Stimulated activated CD8-positive, alpha-beta memory T cell treated with anti-CD3 and anti-CD28 coated beads, Interleukin-4, amount 100 ng/mL, for 24 hours (primary cell): ENCODE measurements at regions not wholly inside any gene's neighbourhood (a gene's known extent, or its start where the extent isn't known, plus 50 kb on each side); places are given as distances from the start of the nearest gene placed in this dataset.
"Not testable (repeated sequence)": the region's sequence is repeated elsewhere in the genome, so short reads cannot be mapped to it uniquely, and the experiment has no call there.

Experiments
- DNase-seq: peaks from one replicate; pipeline ENCODE4 v3.0.0-alpha.2; 2020; ENCODE audit warnings: low read depth

DNA sequence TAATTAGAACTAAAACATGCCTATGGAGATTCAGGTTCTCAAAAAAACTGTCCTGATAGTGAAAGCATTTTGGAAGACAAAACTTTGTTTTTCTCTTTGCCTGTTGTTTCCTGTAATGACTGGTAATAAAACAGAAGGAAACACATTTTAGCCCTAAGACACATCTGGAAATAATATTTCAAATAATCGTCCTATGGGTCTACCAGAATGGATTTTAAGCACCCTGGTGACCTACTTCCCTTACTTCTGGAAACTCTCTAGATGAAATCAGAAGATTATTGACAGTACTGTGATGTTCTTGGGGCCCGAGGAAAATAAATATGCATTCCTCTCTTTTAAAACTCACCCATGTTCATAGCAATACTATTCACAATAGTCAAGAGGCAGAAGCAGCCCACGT lies 110.1 kb upstream of the TLE4 start:
- DNase-seq: no peak

GRCh38 chr9:79465156-79465555 lies 106.6 kb upstream of the TLE4 start:
- no peak for DNase-seq

DNA sequence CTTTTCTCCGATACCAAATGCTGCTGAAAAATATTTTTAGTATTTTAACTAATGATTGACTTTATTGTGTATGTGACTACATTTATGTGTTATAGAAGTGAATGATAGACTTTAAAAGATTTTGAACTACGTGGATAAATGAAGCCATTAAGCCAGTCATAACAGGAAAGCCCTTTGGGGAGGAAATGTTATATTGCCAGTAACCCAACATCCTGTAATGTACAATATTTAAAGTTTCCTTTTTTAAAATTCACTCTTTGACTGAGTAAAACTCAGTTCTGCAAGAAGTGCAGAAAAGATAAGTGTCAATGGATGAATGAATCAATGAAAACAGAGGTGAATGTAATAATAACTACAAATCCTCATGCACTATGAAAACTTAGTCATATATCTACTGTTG lies 102.6 kb upstream of the TLE4 start:
- DNase-seq: no peak

DNA sequence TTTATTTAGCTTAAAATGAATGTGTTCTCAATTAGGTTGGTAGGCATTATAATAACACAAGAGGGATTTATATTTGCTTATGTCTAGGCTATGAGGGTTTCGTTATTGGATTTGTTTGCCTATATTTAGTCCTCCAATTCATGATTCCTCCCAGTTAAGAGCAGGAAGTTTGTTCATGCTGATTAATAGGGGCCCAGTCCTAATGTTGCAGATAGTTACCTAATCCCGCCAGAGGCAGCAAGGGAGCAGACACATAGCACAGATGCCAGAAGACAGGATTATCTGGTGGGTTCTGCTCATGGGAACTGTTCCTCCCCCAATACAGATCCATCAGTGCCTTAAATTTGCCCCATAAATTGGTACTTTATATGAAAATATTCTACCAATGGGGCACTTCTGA lies 100.8 kb upstream of the TLE4 start:
- no peak for DNase-seq

- DNase-seq: no peak
Observed at GRCh38 chr9:79471580-79472543, 99.9 kb upstream of the TLE4 start.

DNA sequence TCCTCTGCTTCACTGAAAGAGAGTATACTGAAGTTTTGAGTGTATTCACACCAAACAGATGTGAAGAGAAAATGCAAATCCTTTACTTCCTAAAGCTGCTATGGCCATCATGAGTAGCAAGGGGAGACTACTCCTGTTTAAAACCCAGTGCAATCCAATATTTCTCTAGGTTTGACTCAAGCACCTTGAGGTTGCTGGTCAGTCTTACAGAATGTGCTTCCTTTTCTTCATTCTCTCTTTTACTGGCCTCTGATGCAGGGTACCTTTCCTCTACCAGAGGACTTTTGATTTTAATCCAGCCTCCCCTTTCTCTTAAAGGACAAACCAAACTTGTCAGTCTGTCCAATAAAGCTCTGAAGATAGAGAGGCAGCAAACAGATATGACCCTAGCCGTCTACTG lies 98.1 kb upstream of the TLE4 start:
- no peak for DNase-seq

GRCh38 chr9:79477241-79477840 lies 94.4 kb upstream of the TLE4 start:
- no peak for DNase-seq

DNA sequence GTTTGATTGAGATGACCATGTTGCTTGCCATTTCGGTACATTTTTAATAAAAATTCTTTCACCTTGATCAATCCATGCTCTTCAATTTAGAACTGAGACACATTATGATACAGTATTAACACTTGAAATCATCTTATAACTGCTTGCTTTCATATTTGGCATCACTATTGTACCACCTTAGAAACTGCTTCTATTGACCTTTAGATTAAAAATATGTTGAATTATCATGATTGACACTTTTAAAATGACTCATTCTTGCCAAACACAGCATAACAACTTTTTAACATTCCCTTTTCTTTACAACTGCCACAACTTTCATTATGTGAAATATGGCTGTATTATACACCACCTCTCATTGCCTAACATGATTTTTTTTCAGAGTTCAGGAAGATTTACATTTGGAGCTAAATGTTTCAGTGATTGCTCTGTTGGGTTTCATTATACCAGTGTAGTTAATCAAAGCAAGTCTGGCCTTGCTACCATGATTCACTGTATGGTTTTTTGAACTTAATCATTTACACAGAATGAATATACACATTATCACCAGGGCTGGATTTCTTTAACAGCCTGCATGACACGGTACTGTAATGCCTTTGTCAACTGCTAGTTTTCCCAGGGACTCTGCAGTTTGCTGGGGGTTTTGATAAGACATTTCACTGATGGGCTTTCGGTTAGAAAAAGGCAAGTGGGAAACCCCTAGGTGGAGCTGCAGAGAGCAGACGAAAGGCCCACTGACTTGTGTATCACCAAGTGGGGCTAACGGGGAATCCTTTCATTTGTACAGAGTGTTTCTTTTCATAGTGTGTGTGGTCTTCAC lies 93.6 kb upstream of the TLE4 start:
- no peak for DNase-seq

- DNase-seq: no peak
Observed at GRCh38 chr9:79480639-79481038, 91.1 kb upstream of the TLE4 start.

- no peak for DNase-seq
Observed at GRCh38 chr9:79481846-79482477, 89.8 kb upstream of the TLE4 start.

GRCh38 chr9:79485258-79485657 lies 86.5 kb upstream of the TLE4 start:
- no peak for DNase-seq

DNA sequence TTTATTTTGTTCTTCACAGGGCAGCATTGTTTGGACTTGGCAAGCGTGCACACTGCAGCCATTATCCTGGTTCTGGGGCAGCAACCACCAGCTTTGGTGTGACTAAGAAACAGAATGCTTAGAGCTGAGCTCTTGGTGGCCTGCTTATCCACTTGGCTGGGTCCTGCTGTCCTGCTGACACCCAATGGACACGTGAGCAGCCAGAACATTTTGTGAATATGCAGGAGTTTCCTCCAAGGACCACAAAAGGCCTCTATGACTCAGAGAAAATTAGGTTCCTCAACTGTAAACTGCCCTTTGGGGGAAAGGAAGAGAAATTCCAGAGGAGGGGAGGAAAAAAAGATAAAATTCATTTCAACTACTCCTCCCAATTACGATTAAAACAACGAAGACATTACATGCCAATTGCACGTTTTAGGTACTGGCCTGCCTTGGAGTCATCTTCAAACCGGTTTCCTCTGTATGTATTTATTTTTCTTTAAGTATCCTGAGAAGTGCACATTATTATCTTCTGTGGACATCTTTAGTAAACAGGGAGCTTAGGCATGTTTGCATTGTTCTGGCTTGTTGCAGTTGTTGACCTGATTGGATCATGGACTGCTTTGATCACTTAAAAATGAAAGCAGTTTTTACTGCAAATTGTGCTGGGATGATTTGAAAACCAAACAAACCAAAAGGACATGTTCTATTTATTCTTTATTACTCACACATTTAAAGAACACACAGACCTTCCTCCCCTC lies 82.3 kb upstream of the TLE4 start:
- DNase-seq: no peak

DNA sequence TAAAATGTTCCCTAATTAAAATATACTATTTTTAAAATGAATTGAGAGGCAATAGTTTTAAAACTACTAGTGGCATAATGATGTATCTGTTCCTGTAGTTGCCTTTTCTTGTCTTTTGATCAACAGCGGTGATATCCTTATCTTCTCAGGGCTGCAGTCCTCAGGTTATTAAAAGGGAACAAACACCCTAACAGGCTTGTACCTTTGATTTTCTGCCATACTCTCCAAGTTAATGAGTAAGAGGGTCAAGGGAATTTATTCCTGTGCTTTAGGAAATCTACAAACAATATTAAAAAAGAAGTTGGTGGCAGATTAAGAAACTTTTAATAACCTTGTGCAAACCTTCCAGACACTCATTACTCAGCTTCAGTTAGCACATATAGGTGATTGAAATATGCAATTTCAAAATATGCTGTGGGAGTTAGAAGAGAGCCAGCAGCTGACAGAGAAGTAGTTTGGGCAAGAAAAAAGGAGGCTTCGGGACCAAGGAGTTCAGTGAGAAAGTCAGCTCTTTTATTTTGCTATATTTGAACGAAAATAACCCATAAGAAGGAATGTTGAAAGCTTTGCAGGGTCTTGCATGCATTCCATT lies 81.0 kb upstream of the TLE4 start:
- no peak for DNase-seq

DNA sequence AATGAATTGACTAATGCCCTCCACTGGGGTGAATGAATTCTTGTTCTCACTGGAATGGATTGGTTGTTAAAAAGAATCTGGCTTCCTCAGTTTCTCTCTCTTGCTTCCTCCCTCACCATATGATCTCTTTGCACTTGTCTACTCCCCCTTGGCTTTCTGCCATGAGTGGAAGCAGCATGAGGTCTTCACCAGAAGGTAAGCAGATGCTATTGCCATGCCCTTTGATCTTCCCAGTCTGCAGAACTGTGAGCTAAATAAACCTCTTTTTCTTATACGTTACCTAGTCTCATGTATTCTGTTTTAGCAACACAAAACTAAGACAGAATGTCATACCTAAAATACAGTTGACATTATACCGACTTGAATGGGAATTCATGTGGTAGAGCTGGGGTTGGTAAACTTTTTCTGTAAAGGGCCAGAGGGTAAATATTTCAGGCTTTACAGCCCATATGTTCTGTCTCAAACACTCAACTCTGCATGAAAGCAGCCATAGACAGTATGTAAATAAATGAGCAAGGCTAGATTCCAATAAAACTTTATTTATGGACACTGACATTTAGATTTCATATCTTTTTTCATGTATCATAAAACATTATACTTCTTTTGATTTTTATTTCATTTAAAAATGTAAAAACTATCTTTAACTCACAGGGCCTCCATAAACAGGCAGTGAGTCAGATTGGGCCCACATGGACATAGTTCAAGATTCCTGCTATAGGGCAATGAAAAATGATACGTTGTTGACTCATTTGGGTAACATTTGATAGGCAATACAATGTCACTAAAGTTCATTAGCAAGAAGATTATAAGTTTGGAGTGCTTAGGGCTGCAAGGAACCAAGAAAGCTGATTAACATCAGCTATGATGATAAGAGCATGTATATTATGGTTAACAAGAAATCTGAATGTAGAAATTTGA lies 79.4 kb upstream of the TLE4 start:
- no peak for DNase-seq

- not testable (repeated sequence) for DNase-seq
Observed at GRCh38 chr9:79500196-79500864, 71.4 kb upstream of the TLE4 start.

DNA sequence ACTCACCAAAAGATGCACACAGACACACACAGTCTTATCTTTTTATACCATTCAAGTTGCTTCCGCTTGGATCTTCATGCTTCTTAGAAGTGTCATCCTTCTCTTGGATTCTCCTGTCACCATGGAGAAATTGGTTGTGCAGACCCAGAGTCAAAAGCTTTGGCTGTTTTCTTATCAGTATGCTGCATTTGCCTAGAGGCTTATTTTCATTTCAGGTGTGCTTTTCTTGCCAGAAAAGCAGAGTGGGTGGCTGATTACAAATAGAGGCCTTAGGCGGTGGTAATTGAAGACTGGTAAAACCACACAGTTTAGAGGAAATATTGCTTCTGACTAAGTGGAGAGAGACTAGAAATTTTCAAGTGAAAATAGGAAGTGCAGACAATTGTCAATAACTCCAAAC lies 70.2 kb upstream of the TLE4 start:
- no peak for DNase-seq

- no peak for DNase-seq
Observed at GRCh38 chr9:79507801-79508200, 64.0 kb upstream of the TLE4 start.

- no peak for DNase-seq
Observed at GRCh38 chr9:79512251-79512650, 59.5 kb upstream of the TLE4 start.
